Dedifferentiated amniotic fluid mesenchymal stem cell (primary cell): ENCODE measurements at regions not wholly inside any gene's neighbourhood (a gene's known extent, or its start where the extent isn't known, plus 50 kb on each side); places are given as distances from the start of the nearest gene placed in this dataset.
"Not testable (repeated sequence)": the region's sequence is repeated elsewhere in the genome, so short reads cannot be mapped to it uniquely, and the experiment has no call there.

Experiments used
- DNase-seq: peaks from one replicate; pipeline ENCODE4 v3.0.0-alpha.2; 2016; ENCODE audit errors: extremely low spot score

GRCh38 chr20:29519610-29520241 is 1737.7 kb upstream of the DEFB115 start:
- not testable (repeated sequence) for DNase-seq

- DNase-seq: not testable (repeated sequence)
Observed at GRCh38 chr20:29533566-29534177, 1723.8 kb upstream of the DEFB115 start.

GRCh38 chr20:29566901-29567635 is 1690.4 kb upstream of the DEFB115 start:
- not testable (repeated sequence) for DNase-seq

GRCh38 chr20:29567671-29568070 is 1689.8 kb upstream of the DEFB115 start:
- DNase-seq: not testable (repeated sequence)

- not testable (repeated sequence) for DNase-seq
Observed at GRCh38 chr20:29570126-29570525, 1687.3 kb upstream of the DEFB115 start.

GRCh38 chr20:29589530-29589929 is 1667.9 kb upstream of the DEFB115 start:
- DNase-seq: not testable (repeated sequence)

GRCh38 chr20:29604163-29604562 is 1653.3 kb upstream of the DEFB115 start:
- DNase-seq: not testable (repeated sequence)

GRCh38 chr20:29606171-29606570 is 1651.3 kb upstream of the DEFB115 start:
- DNase-seq: not testable (repeated sequence)

- not testable (repeated sequence) for DNase-seq
Observed at GRCh38 chr20:29629395-29629794, 1628.1 kb upstream of the DEFB115 start.
